ENCODE measurements at regions not wholly inside any gene's neighbourhood (a gene's known extent, or its start where the extent isn't known, plus 50 kb on each side); places are given as distances from the start of the nearest gene placed in this dataset.

GRCh38 chr12:3988519-3989217 is 115.5 kb upstream of the PARP11 start:
- Histone ChIP-seq H3K4me1 (ENCODE audit: insufficient read depth, low read length, severe bottlenecking) (no peaks in the 10 kb centered on the region), H3K27me3 (ENCODE audit: insufficient read depth, low read length) (no peaks in the 10 kb centered on the region), H3F3A (ENCODE audit: insufficient read depth, low read length) (no peaks in the 10 kb centered on the region), H3K79me2 (ENCODE audit: insufficient read depth, low read length) (no peaks in the 10 kb centered on the region), H3K9me3 (ENCODE audit: low read length) (no peaks in the 10 kb centered on the region), H3K4me2 (ENCODE audit: low read length) (no peak overlapping the region), H3K4me3 (ENCODE audit: low read depth, low read length, poor library complexity, severe bottlenecking) (no peak overlapping the region), H3K9ac (ENCODE audit: low read length) (no peak overlapping the region), H3K27ac (ENCODE audit: low read depth, low read length, poor library complexity, severe bottlenecking) (no peak overlapping the region), H2AFZ (ENCODE audit: low read length) (no peak overlapping the region), H3K9me2 (ENCODE audit: low read depth, low read length) (no peaks in the 10 kb centered on the region), H3K36me3 (ENCODE audit: insufficient read depth, low read length) (no peaks in the 10 kb centered on the region), H4K20me1 (ENCODE audit: insufficient read depth, low read length) (no peaks in the 10 kb centered on the region)
- TF ChIP-seq, protein P1, sequence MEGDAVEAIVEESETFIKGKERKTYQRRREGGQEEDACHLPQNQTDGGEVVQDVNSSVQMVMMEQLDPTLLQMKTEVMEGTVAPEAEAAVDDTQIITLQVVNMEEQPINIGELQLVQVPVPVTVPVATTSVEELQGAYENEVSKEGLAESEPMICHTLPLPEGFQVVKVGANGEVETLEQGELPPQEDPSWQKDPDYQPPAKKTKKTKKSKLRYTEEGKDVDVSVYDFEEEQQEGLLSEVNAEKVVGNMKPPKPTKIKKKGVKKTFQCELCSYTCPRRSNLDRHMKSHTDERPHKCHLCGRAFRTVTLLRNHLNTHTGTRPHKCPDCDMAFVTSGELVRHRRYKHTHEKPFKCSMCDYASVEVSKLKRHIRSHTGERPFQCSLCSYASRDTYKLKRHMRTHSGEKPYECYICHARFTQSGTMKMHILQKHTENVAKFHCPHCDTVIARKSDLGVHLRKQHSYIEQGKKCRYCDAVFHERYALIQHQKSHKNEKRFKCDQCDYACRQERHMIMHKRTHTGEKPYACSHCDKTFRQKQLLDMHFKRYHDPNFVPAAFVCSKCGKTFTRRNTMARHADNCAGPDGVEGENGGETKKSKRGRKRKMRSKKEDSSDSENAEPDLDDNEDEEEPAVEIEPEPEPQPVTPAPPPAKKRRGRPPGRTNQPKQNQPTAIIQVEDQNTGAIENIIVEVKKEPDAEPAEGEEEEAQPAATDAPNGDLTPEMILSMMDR (IDR thresholded peaks at IDR 0.05; ENCODE audit: low read length) = no peak
- no peak for TF ChIP-seq EZH2 (IDR thresholded peaks at IDR 0.05; ENCODE audit: borderline replicate concordance, low read length)

GRCh38 chr12:3987571-3987970 is 114.4 kb upstream of the PARP11 start:
- H3K36me3 ChIP-seq (ENCODE audit: insufficient read depth, low read length) = no peaks in the 10 kb centered on the region
- no peaks in the 10 kb centered on the region for H3K4me1 ChIP-seq (ENCODE audit: insufficient read depth, low read length, severe bottlenecking)
- no peak overlapping the region for H2AFZ ChIP-seq (ENCODE audit: low read length)
- no peak overlapping the region for H3K4me2 ChIP-seq (ENCODE audit: low read length)
- no peaks in the 10 kb centered on the region for H3K27me3 ChIP-seq (ENCODE audit: insufficient read depth, low read length)
- no peaks in the 10 kb centered on the region for H3K9me3 ChIP-seq (ENCODE audit: low read length)
- no peak for TF ChIP-seq EZH2 (IDR thresholded peaks at IDR 0.05; ENCODE audit: borderline replicate concordance, low read length)
- TF ChIP-seq, protein P1 (IDR thresholded peaks at IDR 0.05; ENCODE audit: low read length) = no peak
- H3K9ac ChIP-seq (ENCODE audit: low read length) = no peak overlapping the region
- H3F3A ChIP-seq (ENCODE audit: insufficient read depth, low read length) = no peaks in the 10 kb centered on the region
- H3K27ac ChIP-seq (ENCODE audit: low read depth, low read length, poor library complexity, severe bottlenecking) = no peak overlapping the region
- no peaks in the 10 kb centered on the region for H4K20me1 ChIP-seq (ENCODE audit: insufficient read depth, low read length)
- H3K79me2 ChIP-seq (ENCODE audit: insufficient read depth, low read length) = no peaks in the 10 kb centered on the region
- no peaks in the 10 kb centered on the region for H3K9me2 ChIP-seq (ENCODE audit: low read depth, low read length)
- H3K4me3 ChIP-seq (ENCODE audit: low read depth, low read length, poor library complexity, severe bottlenecking) = no peak overlapping the region

DNA sequence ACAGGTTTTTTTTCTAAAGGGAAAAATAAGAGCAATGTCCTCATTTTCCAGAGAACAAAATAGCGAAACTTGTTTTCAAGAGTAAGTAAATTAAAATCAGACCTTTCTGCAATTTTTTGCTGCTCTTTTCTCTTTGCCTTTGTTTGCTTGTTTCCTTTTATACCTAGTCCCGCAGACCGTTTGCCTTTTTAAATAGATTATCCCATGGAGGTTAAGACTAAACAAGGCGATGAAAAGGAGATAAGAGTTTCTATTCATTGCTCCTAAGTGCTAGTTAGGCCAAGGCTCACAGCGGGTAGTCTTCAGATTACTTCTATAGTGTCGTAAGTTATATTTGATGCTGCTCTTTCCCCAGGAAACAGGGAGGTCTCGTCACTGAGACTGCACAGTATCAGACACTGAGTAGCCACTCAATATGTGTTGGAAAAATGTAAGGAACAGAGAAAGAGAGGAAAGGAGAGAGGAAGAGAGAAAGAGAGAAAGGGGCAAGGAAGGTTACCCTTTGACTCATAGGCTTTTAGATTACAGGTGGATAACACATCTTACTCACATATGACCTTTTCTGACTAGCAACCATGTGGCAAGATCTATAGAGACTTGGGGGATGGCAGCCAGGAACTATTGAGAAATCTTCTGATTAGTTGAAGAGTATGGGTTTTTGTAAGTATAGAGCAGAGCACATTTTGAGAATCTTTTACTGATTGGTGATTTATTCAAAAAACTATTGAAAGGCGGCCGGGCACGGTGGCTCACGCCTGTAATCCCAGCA is 107.5 kb upstream of the PARP11 start:
- H4K20me1 ChIP-seq (ENCODE audit: insufficient read depth, low read length) = no peaks in the 10 kb centered on the region

More for the DNA sequence above, 107.5 kb upstream of the PARP11 start:
- Histone ChIP-seq H3K9me3 (ENCODE audit: low read length) (no peaks in the 10 kb centered on the region), H3K4me3 (ENCODE audit: low read depth, low read length, poor library complexity, severe bottlenecking) (no peak overlapping the region), H3K27ac (ENCODE audit: low read depth, low read length, poor library complexity, severe bottlenecking) (no peak overlapping the region), H3K4me2 (ENCODE audit: low read length) (no peak overlapping the region), H3K27me3 (ENCODE audit: insufficient read depth, low read length) (no peaks in the 10 kb centered on the region), H3F3A (ENCODE audit: insufficient read depth, low read length) (no peaks in the 10 kb centered on the region), H3K36me3 (ENCODE audit: insufficient read depth, low read length) (no peaks in the 10 kb centered on the region), H3K9ac (ENCODE audit: low read length) (no peak overlapping the region), H2AFZ (ENCODE audit: low read length) (no peak overlapping the region), H3K4me1 (ENCODE audit: insufficient read depth, low read length, severe bottlenecking) (no peaks in the 10 kb centered on the region), H3K9me2 (ENCODE audit: low read depth, low read length) (no peaks in the 10 kb centered on the region), H3K79me2 (ENCODE audit: insufficient read depth, low read length) (no peaks in the 10 kb centered on the region)
- TF ChIP-seq, protein P1 (IDR thresholded peaks at IDR 0.05; ENCODE audit: low read length) = no peak
- no peak for TF ChIP-seq EZH2 (IDR thresholded peaks at IDR 0.05; ENCODE audit: borderline replicate concordance, low read length)

All from OCI-LY1 (cell line).